Tibial nerve (tissue), 4 donors: ENCODE measurements at regions not wholly inside any gene's neighbourhood (a gene's known extent, or its start where the extent isn't known, plus 50 kb on each side); places are given as distances from the start of the nearest gene placed in this dataset.

Experiments
- DNase-seq, 2 donors: peaks; one replicate each; pipeline ENCODE4 v3.0.0-alpha.2; 2019; ENCODE audit warnings: low spot score in 2 of 2
- H3K27ac ChIP-seq, 4 donors: fragments of 200-600 bp; sonication (generic) in 3 of 4; one replicate each; pipeline ENCODE4 v1.5.1; 2017 to 2019; ENCODE audit warnings: mild to moderate bottlenecking in 1 of 4
- H3K27me3 ChIP-seq, 2 donors: fragments of 200-600 bp; sonication (generic) in 1 of 2; one replicate each; pipeline versions ENCODE4 v1.5.1 to v1.6.0; 2017 to 2019
- H3K36me3 ChIP-seq, 3 donors: fragments of 200-600 bp; sonication (generic); one replicate each; pipeline ENCODE4 v1.5.1; 2018 to 2019
- H3K4me1 ChIP-seq, 4 donors: fragments of 200-600 bp; sonication (generic) in 3 of 4; one replicate each; pipeline ENCODE4 v1.5.1; 2017 to 2019
- H3K4me3 ChIP-seq, 4 donors: fragments of 200-600 bp; sonication (generic) in 3 of 4; one replicate each; pipeline ENCODE4 v1.5.1; 2017 to 2019; ENCODE audit warnings: mild to moderate bottlenecking in 1 of 4, moderate library complexity in 1 of 4
- H3K9me3 ChIP-seq, 4 donors: fragments of 200-600 bp; sonication (generic) in 3 of 4; one replicate each; pipeline ENCODE4 v1.5.1; 2017 to 2019
- EP300 ChIP-seq, 2 donors: sonication (generic); formaldehyde crosslinking; IDR thresholded peaks; one replicate each; pipeline ENCODE4 v1.6.1; 2017; ENCODE audit warnings: antibody characterized with exemption in 2 of 2, mild to moderate bottlenecking in 1 of 2
- POLR2A ChIP-seq, 2 donors: fragments of 450-650 bp; IDR thresholded peaks; one replicate each; pipeline ENCODE4 v1.6.1; 2017; ENCODE audit warnings: antibody characterized with exemption in 2 of 2, mild to moderate bottlenecking in 2 of 2, moderate library complexity in 2 of 2
- WGBS, 2 donors: methylation state at CpG; one replicate each; pipeline ENCODE4 v1.1.5; 2018; 5-methylcytosine and 5-hydroxymethylcytosine counted together
- TF ChIP-seq, protein P1 (sequence below), 5 experiments: fragments of 200-600 bp in 3 of 5; fragments of 450-650 bp in 2 of 5; sonication (generic) in 3 of 5; IDR thresholded peaks; one replicate each; pipeline ENCODE4 v1.5.1; 2016 to 2019; ENCODE audit warnings: antibody characterized with exemption in 5 of 5, mild to moderate bottlenecking in 3 of 5, moderate library complexity in 2 of 5

DNA sequence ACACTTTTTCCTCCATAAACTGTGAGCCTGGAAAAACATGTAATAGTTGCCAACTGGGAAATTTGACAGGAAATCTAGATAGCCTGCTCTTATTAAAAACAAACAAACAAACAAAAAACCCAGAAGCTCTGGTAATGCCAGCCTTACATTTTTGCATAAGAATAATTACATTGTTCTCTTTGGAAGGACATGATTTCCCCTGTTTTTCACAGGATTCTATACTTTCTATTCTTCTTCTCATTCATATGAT, 137.9 kb downstream of the AEBP2 start:
- no peak for DNase-seq
- no peaks in the 10 kb centered on the region for H3K27me3 ChIP-seq
- H3K9me3 ChIP-seq: peaks cover 0 to 4% (median 0%) of the 10 kb centered on the region in 4 donors
- no peak overlapping the region for H3K4me3 ChIP-seq
- peaks cover 0 to 8% (median 0%) of the 10 kb centered on the region in 3 donors for H3K36me3 ChIP-seq
- H3K4me1 ChIP-seq: peaks cover 0 to 50% (median 12%) of the 10 kb centered on the region in 4 donors
- peak overlapping the region in 2 of 4 donors; percentile 15 to 73 for H3K27ac ChIP-seq
- TF ChIP-seq, protein P1, sequence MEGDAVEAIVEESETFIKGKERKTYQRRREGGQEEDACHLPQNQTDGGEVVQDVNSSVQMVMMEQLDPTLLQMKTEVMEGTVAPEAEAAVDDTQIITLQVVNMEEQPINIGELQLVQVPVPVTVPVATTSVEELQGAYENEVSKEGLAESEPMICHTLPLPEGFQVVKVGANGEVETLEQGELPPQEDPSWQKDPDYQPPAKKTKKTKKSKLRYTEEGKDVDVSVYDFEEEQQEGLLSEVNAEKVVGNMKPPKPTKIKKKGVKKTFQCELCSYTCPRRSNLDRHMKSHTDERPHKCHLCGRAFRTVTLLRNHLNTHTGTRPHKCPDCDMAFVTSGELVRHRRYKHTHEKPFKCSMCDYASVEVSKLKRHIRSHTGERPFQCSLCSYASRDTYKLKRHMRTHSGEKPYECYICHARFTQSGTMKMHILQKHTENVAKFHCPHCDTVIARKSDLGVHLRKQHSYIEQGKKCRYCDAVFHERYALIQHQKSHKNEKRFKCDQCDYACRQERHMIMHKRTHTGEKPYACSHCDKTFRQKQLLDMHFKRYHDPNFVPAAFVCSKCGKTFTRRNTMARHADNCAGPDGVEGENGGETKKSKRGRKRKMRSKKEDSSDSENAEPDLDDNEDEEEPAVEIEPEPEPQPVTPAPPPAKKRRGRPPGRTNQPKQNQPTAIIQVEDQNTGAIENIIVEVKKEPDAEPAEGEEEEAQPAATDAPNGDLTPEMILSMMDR (IDR thresholded peaks at IDR 0.05): no peak
- TF ChIP-seq POLR2A (IDR thresholded peaks at IDR 0.05) (no peak), EP300 (IDR thresholded peaks at IDR 0.05) (no peak)

DNA sequence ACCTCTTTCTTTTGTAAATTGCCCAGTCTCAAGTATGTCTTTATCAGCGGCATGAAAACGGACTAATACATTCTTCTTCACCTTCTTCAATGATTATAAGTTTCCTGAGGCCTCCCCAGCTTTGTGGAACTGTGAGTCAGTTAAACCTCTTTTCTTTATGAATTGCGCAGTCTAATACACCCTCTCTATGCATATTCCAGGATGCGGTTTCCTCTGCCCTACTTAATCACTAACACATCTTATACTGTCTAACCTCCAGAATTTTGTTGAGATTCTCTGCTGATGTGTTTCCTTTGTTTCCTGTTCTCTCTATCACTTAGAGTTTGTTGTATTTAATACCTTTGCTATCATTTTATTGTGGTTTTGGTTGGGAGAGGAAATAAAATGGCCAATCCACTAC, 145.4 kb downstream of the AEBP2 start:
- WGBS, 2 donors: 97% methylated on average over 4 of the region's 4 CpGs

DNA sequence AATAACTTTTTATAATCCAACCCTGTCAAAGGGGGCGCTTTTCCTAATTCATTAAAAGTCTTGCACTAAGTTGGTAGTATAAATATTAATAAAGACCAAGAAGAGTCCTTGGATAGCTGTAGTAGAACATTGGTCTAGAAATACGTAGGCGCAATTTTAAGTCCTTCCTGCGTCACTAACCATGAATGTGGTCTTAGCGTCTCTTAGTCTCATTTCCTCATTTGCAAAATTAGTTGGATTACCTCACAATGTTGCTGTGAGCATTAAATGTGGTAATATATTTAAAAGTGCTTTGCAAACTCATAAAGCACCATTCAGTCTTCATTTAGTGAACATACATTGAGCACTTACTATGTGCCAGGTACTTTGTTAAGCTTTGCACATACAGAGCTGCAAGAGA, 149.7 kb downstream of the AEBP2 start:
- Histone ChIP-seq H3K27me3 (no peaks in the 10 kb centered on the region), H3K4me1 (no peaks in the 10 kb centered on the region), H3K27ac (no peak overlapping the region), H3K9me3 (peaks cover 0 to 5% (median 0%) of the 10 kb centered on the region in 4 donors), H3K4me3 (no peak overlapping the region), H3K36me3 (peaks cover 0 to 3% (median 0%) of the 10 kb centered on the region in 3 donors)
- TF ChIP-seq, protein P1 (IDR thresholded peaks at IDR 0.05): no peak
- TF ChIP-seq POLR2A (IDR thresholded peaks at IDR 0.05): no peak
- no peak for TF ChIP-seq EP300 (IDR thresholded peaks at IDR 0.05)
- DNase-seq: no peak
- WGBS, 2 donors: 89 to 90% methylated on average over 5 of the region's 5 CpGs

More for the DNA sequence above, 145.4 kb downstream of the AEBP2 start:
- no peak overlapping the region for H3K4me3 ChIP-seq
- peaks cover 0 to 19% (median 0%) of the 10 kb centered on the region in 3 donors for H3K36me3 ChIP-seq
- DNase-seq: no peak
- H3K27me3 ChIP-seq: no peaks in the 10 kb centered on the region
- H3K27ac ChIP-seq: no peak overlapping the region
- peaks cover 0 to 24% (median 0%) of the 10 kb centered on the region in 4 donors for H3K9me3 ChIP-seq
- H3K4me1 ChIP-seq: no peaks in the 10 kb centered on the region
- TF ChIP-seq POLR2A (IDR thresholded peaks at IDR 0.05): no peak
- TF ChIP-seq, protein P1 (IDR thresholded peaks at IDR 0.05): no peak
- TF ChIP-seq EP300 (IDR thresholded peaks at IDR 0.05): no peak

DNA sequence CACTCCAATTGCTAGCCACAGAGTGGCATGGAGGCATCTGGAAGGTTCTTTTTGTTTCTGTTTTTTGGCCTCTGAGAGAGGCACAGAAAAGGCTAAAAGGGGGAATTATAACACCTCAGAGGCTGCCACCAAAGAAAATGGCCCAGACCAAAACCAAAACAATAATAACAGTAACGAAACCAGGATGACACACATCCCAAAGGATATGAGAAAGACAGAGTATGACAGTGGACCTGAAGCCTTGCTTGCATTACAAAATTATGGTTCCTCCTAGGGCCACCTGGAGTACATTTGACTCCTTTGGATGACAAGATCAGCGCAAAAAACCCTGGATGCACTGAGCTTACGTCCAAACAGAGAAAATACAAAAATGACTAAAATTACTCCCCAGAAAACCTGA, 152.7 kb downstream of the AEBP2 start:
- no peak for DNase-seq
- Histone ChIP-seq H3K27ac (no peak overlapping the region), H3K4me3 (no peak overlapping the region), H3K36me3 (no peaks in the 10 kb centered on the region), H3K4me1 (peaks cover 0 to 10% (median 0%) of the 10 kb centered on the region in 4 donors), H3K27me3 (no peaks in the 10 kb centered on the region), H3K9me3 (no peaks in the 10 kb centered on the region)
- TF ChIP-seq, protein P1 (IDR thresholded peaks at IDR 0.05): no peak
- TF ChIP-seq POLR2A (IDR thresholded peaks at IDR 0.05) (no peak), EP300 (IDR thresholded peaks at IDR 0.05) (no peak)
- 88 to 93% methylated on average over 3 of the region's 3 CpGs for WGBS, 2 donors

DNA sequence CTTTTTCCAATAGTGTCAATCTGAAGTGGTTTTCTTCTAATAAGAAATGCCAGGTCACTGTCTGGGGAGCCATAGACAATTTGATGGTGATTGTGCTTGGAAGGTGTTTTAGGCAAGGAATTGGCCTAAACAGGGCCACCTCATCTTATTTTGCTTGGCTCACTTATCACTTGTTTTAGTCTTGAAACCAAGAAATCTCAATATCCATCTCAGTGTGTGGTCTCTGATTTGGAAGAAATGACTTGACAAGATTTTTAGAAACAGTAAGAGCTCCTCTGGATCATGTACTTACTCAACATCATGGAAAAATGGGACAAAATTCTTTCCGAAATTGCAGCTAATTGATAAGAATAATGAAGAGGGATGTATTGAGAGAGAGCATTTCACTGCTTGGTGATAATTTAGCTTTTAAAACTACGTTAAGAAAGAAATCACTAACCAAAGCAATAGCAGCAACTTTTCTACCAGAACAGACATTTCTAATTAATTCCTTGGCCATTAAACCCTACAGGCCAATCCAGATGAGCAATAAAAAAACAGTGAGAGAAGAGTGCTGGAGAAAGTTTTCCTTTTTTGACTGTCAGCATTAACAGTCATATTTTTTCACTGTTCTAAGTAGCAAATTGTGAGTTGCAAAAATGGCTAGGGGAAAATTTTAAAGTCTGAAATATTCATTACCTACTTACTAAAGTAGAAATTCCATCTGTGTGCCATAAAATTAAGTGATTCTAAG, 157.3 kb downstream of the AEBP2 start:
- H3K27me3 ChIP-seq: no peaks in the 10 kb centered on the region
- 46 to 54% methylated on average over 2 of the region's 2 CpGs for WGBS, 2 donors
- no peaks in the 10 kb centered on the region for H3K36me3 ChIP-seq
- H3K27ac ChIP-seq: peak overlapping the region in 2 of 4 donors; percentile 56 to 68
- no peak for TF ChIP-seq POLR2A (IDR thresholded peaks at IDR 0.05)
- TF ChIP-seq, protein P1 (IDR thresholded peaks at IDR 0.05): no peak
- TF ChIP-seq EP300 (IDR thresholded peaks at IDR 0.05): peak in 1 of 2 donors; percentile 29
- no peak for DNase-seq
- no peaks in the 10 kb centered on the region for H3K9me3 ChIP-seq
- peaks cover 0 to 13% (median 0%) of the 10 kb centered on the region in 4 donors for H3K4me1 ChIP-seq
- H3K4me3 ChIP-seq: no peak overlapping the region
